Suprapubic skin (tissue), 4 donors: ENCODE measurements at regions not wholly inside any gene's neighbourhood (a gene's known extent, or its start where the extent isn't known, plus 50 kb on each side); places are given as distances from the start of the nearest gene placed in this dataset.

Experiments
- CTCF ChIP-seq, 2 donors: fragments of 200-600 bp in 1 of 2; fragments of 450-650 bp in 1 of 2; sonication (generic) in 1 of 2; IDR thresholded peaks; one replicate each; pipeline ENCODE4 v1.5.1; 2016 to 2019; ENCODE audit warnings: antibody characterized with exemption in 2 of 2, mild to moderate bottlenecking in 1 of 2, moderate library complexity in 1 of 2
- EP300 ChIP-seq: sonication (generic); formaldehyde crosslinking; IDR thresholded peaks from one replicate; pipeline ENCODE4 v1.6.1; 2017; ENCODE audit warnings: antibody characterized with exemption
- POLR2A ChIP-seq, 2 donors: fragments of 450-650 bp; IDR thresholded peaks; one replicate each; pipeline ENCODE4 v1.6.1; 2017; ENCODE audit warnings: antibody characterized with exemption in 2 of 2, mild to moderate bottlenecking in 2 of 2, moderate library complexity in 2 of 2
- POLR2AphosphoS5 ChIP-seq, 3 donors: sonication (generic); formaldehyde crosslinking; IDR thresholded peaks; one replicate each; pipeline ENCODE4 v1.6.1; 2017; ENCODE audit warnings: antibody characterized with exemption in 3 of 3

GRCh38 chr9:120230227-120230626 is 349.7 kb downstream of the CDK5RAP2 start:
- TF ChIP-seq CTCF (IDR thresholded peaks at IDR 0.05) (no peak), POLR2AphosphoS5 (IDR thresholded peaks at IDR 0.05) (no peak), POLR2A (IDR thresholded peaks at IDR 0.05) (no peak), EP300 (no peak)
